H1 (cell line): ENCODE measurements at regions not wholly inside any gene's neighbourhood (a gene's known extent, or its start where the extent isn't known, plus 50 kb on each side); places are given as distances from the start of the nearest gene placed in this dataset.

Experiments used
- CTBP2 ChIP-seq: IDR thresholded peaks from 2 replicates; pipeline ENCODE4 v1.7.0; 2011; ENCODE audit warnings: borderline replicate concordance, mild to moderate bottlenecking, moderate library complexity, mixed read lengths, low read length; ENCODE audit not compliant: insufficient read depth, insufficient read length
- E2F6 ChIP-seq: IDR thresholded peaks from 2 replicates; pipeline ENCODE4 v1.6.1; 2012; ENCODE audit warnings: inconsistent platforms
- KDM5A ChIP-seq: fragments of 200-600 bp; IDR thresholded peaks from 2 replicates; pipeline ENCODE4 v1.7.1; 2012; ENCODE audit warnings: mild to moderate bottlenecking, low read length, inconsistent platforms, mixed read lengths
- SP1 ChIP-seq: IDR thresholded peaks from 2 replicates; pipeline ENCODE4 v1.6.1; 2011; ENCODE audit warnings: low read depth, low read length
- TAF1 ChIP-seq: IDR thresholded peaks from 2 replicates; pipeline ENCODE4 v1.6.1; 2011; ENCODE audit warnings: mild to moderate bottlenecking, low read depth, low read length
- TF ChIP-seq, protein P1 (sequence below): fragments of 300-600 bp; sonication (generic); IDR thresholded peaks from 2 replicates; pipeline ENCODE4 v1.7.1; 2012; ENCODE audit warnings: low read length, moderate library complexity, mild to moderate bottlenecking, inconsistent platforms; ENCODE audit not compliant: insufficient replicate concordance

- TF ChIP-seq, protein P1, sequence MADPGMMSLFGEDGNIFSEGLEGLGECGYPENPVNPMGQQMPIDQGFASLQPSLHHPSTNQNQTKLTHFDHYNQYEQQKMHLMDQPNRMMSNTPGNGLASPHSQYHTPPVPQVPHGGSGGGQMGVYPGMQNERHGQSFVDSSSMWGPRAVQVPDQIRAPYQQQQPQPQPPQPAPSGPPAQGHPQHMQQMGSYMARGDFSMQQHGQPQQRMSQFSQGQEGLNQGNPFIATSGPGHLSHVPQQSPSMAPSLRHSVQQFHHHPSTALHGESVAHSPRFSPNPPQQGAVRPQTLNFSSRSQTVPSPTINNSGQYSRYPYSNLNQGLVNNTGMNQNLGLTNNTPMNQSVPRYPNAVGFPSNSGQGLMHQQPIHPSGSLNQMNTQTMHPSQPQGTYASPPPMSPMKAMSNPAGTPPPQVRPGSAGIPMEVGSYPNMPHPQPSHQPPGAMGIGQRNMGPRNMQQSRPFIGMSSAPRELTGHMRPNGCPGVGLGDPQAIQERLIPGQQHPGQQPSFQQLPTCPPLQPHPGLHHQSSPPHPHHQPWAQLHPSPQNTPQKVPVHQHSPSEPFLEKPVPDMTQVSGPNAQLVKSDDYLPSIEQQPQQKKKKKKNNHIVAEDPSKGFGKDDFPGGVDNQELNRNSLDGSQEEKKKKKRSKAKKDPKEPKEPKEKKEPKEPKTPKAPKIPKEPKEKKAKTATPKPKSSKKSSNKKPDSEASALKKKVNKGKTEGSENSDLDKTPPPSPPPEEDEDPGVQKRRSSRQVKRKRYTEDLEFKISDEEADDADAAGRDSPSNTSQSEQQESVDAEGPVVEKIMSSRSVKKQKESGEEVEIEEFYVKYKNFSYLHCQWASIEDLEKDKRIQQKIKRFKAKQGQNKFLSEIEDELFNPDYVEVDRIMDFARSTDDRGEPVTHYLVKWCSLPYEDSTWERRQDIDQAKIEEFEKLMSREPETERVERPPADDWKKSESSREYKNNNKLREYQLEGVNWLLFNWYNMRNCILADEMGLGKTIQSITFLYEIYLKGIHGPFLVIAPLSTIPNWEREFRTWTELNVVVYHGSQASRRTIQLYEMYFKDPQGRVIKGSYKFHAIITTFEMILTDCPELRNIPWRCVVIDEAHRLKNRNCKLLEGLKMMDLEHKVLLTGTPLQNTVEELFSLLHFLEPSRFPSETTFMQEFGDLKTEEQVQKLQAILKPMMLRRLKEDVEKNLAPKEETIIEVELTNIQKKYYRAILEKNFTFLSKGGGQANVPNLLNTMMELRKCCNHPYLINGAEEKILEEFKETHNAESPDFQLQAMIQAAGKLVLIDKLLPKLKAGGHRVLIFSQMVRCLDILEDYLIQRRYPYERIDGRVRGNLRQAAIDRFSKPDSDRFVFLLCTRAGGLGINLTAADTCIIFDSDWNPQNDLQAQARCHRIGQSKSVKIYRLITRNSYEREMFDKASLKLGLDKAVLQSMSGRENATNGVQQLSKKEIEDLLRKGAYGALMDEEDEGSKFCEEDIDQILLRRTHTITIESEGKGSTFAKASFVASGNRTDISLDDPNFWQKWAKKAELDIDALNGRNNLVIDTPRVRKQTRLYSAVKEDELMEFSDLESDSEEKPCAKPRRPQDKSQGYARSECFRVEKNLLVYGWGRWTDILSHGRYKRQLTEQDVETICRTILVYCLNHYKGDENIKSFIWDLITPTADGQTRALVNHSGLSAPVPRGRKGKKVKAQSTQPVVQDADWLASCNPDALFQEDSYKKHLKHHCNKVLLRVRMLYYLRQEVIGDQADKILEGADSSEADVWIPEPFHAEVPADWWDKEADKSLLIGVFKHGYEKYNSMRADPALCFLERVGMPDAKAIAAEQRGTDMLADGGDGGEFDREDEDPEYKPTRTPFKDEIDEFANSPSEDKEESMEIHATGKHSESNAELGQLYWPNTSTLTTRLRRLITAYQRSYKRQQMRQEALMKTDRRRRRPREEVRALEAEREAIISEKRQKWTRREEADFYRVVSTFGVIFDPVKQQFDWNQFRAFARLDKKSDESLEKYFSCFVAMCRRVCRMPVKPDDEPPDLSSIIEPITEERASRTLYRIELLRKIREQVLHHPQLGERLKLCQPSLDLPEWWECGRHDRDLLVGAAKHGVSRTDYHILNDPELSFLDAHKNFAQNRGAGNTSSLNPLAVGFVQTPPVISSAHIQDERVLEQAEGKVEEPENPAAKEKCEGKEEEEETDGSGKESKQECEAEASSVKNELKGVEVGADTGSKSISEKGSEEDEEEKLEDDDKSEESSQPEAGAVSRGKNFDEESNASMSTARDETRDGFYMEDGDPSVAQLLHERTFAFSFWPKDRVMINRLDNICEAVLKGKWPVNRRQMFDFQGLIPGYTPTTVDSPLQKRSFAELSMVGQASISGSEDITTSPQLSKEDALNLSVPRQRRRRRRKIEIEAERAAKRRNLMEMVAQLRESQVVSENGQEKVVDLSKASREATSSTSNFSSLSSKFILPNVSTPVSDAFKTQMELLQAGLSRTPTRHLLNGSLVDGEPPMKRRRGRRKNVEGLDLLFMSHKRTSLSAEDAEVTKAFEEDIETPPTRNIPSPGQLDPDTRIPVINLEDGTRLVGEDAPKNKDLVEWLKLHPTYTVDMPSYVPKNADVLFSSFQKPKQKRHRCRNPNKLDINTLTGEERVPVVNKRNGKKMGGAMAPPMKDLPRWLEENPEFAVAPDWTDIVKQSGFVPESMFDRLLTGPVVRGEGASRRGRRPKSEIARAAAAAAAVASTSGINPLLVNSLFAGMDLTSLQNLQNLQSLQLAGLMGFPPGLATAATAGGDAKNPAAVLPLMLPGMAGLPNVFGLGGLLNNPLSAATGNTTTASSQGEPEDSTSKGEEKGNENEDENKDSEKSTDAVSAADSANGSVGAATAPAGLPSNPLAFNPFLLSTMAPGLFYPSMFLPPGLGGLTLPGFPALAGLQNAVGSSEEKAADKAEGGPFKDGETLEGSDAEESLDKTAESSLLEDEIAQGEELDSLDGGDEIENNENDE: no peak
- TF ChIP-seq SP1 (no peak), CTBP2 (no peak), E2F6 (no peak), TAF1 (no peak), KDM5A (no peak)
These were observed 73.3 kb downstream of the CTAGE1 start (continued) for GRCh38 chr18:22344445-22344844.
